HG02870 (cell line): ENCODE measurements at regions not wholly inside any gene's neighbourhood (a gene's known extent, or its start where the extent isn't known, plus 50 kb on each side); places are given as distances from the start of the nearest gene placed in this dataset.

ENCODE experiments used
- ATAC-seq: cut with Tn5 transposase; IDR thresholded peaks from one replicate; pipeline ENCODE4 v1.9.1; 2021; ENCODE audit warnings: mild to moderate bottlenecking, moderate library complexity; ENCODE audit not compliant: unreplicated experiment

DNA sequence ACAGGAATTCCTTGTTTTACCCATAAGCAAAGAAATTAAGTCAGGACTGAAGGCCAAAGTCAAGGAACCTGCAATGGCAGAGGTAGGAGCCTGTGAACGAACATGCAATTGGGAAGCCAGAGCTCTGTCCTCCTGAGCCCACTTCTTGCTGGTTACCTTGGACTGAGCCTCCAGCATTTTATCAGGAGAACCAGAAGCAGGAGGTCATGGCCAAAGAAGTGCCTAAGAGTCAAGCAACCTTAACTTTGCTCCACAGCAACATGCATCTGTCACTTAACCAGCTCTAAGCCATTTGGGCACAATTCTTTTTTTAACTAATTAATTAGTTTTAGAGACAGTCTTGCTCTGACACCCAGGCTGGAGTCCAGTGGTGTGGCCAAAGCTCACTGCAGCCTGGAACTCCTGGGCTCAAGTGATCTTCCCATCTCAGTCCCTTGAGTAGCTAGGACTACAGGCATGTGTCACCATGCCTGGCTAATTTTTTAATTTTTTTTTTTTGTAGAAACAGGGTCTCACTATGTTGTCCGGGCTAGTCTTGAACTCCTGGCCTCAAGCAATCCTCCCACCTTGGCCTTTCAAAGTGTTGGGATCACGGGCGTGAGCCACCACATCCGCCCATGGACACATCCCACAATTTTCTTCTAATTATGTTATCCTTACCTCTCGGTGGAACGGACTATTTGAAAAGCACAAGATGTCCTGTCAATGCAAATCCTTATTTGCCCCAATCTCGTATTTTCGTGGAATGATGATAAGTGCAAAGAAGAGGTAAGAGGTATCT is 334.2 kb downstream of the CD83 start:
- ATAC-seq: no peak

DNA sequence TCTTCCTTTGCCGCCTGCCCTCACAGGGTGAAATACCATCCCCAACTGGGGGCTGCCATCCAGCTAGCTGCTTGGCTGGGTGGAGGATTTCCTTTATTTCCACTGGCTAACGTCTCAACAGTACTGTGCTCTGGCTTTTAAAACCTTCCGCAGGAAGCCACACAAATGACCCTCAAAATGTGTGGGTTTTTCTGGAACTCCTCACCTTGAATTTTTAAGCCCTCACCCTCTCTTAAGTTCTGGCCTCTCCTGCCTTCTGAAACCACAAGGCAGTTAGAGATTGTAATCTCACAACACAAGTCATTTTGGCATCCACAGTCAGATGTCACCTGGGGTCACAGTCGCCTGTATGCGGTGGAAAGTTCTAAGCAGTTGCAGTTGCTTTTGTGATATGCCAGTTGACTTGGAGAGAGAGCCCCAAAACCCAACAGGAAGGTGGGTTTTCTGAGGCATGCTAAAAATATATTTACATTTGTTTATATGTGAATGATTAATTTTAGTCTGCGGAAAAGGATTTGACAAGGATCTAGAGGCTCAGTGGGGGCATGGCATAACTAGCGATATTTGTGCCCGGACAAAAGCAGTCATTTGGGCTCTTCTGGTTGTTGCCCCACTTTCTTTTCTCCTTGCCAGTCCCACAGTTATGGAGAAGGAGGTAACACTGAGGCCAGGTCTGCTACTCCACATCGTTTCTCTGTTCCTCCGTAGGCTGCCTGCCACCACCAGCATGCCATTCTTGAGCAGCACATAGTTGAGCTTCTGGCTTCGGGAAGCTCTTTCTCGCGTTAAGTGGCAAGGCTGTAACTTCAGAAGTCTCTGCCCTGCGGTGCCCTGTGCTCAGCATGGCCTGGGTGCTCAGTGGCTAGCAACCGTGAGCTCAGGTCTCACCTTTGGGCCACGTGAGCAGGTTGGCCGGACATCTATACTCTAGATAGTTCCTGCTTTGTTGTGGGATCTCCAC is 335.3 kb downstream of the CD83 start:
- ATAC-seq: no peak

DNA sequence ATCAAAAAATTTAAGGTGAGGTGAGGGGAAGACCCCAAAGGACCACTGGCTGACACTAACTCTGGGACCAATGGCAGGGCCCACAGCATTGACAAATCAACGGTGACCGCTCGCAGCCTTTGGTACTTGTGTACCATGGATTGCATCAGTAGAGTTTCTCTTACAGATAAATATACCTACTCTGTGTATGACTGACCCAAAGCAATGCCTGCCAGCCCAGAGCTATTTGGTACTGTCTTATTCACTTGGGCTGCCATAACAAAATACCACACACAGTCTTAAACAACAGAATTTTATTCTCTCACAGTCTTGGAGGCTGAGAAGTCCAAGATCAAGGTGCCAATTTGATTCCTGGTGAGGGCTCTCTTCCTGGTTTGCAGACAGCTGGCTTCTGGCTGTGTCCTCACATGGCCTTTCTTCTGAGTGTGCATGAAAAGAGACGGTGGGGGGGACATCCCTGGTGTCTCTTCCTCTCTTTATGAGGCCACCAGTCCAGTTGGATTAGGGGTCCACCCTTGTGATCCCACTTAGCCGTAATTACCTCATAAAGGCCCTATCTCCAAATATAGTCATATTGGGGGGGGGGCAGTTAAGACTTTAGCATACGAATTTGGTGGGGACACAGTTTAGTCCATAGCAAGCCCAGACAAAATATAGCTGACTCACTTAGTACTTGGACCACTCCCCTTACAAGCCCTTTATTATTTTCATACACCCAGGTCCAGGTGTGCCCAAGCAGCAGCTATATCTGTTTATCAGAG is 336.3 kb downstream of the CD83 start:
- ATAC-seq: no peak

DNA sequence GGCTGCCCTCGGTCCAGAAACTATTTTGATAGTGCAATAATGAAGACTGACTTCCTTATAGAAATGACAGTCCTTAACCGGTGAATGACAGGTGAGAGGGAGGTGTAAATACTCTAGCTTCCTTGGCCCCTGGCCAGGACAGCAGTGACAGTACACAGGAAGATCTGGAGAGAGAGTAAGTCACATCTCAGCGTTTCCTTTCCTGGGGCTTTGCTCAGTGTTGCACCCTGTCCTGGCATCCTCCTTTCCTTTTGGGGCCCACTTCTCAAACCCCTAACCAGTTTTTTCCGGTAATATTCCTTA is 336.9 kb downstream of the CD83 start:
- ATAC-seq: no peak

DNA sequence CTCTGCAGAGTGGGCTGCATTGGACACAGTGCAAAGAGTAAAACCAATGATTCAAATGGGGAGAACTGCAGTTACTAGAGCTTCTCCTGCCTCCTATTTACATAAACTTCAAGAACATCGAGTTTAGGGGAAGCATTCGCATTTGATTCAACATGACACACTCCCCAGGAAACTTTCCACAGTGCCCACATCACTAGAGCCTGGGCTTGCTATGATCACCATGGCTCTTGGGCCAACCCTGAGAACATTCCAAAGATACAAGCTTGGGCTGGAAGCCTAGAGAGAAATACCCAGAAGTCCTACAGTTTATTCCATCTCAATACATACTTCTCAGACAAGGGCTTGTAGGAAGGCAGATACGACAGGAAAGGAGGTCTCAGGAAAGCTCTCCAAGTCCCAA is 337.9 kb downstream of the CD83 start:
- ATAC-seq: no peak

DNA sequence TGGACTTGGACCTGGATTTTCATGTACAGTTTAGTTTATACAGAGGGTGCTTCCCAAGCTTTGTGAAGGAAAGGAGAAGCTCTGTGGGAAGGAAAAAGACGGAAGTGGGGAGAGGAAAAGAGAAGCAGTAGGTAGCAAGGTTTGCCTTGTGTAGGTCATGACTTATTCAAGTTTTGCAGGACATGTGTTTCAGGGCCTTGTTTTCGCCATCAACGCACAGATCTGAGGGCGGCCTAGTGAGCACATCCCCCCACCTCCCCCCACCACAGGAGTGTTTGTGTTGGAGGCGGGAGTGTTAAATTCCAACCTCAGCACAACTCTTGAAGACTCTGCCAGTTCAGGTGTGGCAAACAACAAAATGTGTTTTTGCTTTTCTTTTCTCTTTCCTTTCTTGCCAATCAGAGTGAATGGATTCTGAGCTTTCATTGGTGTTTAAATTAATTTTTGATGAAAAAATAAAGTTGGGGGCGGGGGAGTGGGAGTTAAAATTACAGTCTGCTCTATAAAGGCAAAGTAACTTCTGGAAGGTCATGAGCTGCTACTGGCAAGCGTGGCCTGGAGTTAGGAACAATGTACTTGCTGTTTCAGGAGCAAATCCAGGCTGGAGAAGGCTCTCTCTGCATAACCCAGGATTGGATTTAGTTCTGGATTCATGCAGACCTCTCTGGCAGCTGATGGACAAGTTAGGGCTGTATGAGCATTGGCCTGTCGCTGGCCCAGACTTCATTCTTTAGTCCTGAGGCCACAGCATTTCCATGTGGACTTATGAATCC is 338.5 kb downstream of the CD83 start:
- no peak for ATAC-seq

DNA sequence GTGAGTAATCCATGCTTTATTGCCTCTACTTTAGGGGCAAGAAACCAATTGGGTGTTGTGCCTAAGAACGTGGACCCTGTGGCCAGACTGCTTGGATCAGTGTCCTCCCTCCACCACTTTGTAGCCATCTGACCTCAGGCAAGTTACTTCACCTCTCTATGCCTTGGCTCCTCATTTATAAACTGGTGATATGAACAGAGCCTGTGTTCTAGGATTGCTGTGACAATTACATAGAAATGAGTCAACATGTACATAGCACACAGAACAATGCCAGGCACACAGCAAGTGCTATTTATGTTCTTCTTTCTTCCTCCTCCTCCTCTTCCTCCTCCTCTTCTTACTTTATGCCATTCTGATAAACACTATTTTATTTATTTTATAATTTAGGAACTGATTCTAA is 339.4 kb downstream of the CD83 start:
- no peak for ATAC-seq

DNA sequence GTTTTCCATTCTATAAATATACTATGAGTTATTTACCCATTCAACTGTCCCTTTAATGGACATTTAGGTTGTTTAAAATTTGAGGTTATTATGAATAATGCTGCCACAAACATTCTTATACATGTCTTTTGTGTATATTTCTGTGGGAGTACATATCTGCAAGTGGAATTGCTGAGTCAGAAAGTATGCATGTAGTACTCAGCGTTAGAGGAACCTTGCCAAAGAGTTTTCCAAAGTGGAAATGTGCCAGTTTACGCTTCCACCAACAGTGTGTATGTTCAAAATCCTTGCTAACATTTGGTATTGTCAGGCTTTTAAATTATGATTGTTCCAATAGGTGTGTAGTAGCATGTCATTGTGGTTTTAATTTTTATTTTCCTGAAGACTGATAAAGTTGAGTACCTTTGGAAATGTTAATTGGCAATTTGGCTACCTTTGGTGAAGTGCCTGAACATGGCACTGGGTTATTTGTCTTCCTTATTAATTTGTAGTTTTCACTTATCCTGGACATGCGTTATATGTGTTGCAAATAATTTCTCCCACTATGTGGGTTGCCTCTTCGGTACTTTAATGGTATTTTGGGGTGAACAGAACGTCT is 341.2 kb downstream of the CD83 start:
- no peak for ATAC-seq

DNA sequence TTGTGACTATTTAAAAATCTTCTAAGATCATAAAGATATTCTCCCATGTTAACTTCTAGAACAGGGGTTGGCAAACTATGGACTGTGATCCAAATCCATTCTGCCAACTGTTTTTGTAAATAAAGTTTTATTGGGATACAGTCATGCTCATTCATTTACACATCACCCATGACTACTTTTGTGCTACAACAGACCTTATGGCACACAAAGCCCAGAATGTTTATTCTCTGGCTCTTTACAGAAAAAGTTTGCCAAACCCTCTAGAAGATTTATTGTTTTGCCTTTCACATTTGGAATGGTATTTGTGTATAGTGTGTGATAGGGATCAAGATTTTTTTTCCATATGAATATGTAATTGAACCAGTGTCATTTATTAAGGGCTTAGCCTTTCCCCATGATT is 341.7 kb downstream of the CD83 start:
- ATAC-seq: no peak

DNA sequence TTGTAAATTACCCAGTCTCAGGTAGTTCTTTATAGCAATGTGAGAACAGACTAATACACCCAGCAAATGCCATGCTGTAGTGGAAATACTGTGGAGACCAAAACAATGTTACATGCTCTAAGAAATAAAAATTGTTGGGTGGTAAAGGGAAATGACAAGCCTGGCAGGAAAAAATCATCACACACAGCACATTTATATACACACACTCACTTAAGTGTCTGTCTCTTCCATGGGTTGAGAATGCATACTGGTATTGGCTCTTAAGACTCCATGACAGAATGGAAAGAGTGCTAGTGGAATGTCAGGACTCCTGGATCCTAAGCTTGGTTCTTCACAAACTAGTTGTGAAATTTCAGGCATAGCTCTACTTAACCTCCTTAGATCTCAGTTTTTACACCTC is 343.0 kb downstream of the CD83 start:
- ATAC-seq: no peak

DNA sequence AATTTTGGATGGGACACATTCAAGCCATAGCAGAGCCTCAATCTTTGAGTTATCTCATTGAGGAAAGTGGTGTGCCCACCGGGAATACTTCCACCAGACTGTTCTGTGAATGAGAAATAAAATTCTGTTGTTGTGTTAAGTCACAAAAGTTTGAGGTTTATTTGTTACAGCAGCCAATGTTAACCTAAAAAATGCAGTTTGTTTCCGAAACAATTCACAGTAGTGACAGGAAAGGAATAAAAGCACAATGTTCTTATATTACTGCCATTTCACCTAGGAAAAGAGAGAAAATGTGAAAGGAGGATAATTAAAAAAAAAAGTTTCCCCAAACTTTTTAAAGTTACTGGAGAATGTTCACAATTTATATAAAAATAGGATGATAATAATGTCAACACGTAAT is 344.6 kb downstream of the CD83 start:
- ATAC-seq: no peak

DNA sequence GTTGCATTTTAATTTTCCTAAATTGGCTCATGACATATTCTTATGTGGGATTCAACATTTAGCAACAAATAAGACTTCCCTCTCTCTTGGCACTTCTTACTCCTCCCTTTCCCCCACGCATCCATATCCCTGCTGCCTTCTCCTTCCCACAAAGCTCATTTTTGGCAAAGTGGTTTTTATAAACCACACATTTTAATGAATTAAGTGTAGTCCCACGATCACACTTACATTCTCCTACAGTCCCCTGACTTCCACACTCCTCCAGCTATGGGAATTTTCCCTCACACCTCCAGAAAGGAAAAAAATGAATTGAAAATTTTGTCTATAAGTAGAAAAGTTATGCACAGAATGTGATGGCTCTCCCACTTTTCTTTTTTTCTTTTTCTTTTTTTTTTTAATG is 345.0 kb downstream of the CD83 start:
- no peak for ATAC-seq

DNA sequence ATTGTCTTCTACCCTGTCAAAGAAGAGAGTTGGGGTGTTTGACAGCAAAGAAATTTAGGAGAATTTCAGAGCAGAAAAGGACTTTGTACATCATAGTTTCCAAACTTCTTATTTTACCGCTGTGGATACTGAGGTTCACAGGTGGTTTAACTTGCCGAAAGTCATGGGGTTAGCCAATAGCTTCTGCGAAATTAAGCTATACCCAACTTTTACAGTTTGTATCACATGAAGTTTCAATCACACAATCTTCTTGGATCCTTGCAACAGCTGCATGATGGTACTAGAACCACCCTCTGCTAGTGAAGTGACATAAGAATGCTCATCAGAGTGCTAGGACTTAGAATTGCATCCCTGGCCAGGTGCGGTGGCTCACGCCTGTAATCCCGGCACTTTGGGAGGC is 345.5 kb downstream of the CD83 start:
- ATAC-seq: no peak

DNA sequence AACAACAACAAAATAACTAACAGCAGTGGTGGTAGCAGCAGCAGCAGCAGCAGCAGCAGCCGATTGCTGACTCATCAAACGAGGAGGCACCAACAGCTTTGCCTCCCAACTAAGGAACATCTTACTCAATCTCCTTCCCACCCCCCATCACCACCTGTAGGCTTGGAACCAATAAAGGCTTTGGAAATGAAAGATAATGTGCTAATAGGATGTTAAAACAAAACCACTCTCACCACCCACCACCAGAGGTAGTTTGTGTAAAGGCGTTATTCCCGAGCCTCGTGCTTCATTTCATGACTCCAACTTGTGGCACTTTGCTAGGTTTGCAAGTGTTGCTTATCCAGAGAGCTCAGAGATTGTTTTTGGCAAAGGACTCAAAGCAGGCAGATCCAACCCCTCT is 346.5 kb downstream of the CD83 start:
- ATAC-seq: no peak

DNA sequence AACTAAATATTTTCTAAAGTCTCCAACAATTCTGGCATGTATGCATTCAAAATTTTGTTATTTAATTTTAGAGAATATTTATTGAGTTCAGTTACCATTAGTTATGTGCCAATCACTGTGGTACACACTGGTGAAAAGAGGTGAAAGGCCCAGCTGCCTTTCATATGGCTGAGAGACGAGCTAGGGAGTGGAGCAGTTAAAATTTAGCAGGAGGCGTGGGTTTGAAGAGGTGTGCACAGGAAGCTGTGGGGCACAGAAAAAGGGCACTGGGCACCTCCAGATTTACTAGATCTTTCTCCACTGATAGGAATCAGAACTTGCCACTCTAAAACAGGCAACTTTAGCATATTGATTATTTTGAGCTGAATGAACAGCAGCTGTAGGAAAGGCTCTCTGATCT is 347.1 kb downstream of the CD83 start:
- no peak for ATAC-seq

DNA sequence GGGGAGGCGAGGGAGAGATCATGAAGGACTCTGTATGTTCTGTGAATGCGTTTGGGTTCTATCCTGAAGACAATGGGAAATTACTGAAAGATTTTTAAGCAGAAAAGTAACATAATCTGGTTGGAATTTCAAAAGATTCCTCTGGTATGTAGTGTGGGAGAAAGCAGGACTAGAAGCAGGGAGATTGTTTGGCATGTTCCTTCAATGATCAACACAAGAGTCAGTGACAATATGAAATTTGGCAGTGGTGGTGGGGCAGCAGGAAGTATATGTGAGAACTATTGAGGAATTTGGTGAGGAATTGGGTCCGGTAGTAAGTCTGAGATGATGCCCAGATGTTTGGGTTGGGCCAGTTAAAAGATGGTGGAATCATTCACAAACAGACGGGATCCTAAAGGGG is 348.7 kb downstream of the CD83 start:
- no peak for ATAC-seq

DNA sequence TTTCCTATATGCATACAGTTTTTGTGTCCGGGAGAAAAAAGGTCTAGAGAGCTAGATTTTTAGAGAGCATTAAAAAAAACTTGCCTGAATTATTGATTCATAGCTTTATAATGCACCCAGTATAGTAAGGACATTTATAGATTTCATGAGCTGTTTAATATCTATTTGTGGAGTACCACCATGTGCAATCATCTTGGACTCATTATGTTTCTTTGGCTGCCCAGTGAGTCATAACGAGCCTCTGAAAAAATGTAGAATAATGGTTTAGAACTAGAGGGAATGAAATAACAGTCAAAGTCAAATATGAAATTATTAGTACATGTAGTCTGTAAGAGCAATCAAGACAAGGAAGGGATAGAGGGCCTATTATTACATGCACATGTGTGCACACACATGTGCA is 350.0 kb downstream of the CD83 start:
- ATAC-seq: no peak

DNA sequence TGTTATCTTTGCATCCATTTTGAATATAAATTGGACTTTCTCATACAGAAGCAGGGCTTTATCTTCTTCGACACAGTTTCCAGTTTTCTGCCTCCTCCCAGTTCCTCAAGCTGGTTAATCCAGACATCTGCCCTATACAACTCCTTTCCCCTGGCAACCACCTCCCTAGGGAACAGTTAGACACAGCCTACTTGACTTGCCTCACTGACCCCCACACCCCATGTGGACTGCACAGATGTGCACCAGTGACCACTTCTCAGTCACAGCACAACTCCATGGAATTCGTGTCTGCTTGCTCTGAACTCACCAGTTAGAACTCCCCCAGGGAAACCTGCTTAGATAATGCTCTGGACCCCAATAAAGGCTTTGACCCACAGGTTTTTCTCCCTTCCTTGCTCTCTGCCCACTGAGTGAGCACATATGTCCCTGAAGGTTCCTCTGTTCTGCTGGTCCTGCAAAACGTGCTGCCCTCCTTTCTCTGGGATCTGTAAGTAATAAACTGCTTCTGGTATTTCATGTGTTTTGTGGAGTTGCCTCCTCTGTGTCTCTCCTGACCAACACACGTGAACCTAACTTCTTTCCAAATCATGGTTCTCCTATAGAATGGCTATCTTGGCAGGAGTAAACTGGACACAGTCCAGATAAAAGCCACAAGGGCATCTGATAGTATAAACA is 351.2 kb downstream of the CD83 start:
- no peak for ATAC-seq

DNA sequence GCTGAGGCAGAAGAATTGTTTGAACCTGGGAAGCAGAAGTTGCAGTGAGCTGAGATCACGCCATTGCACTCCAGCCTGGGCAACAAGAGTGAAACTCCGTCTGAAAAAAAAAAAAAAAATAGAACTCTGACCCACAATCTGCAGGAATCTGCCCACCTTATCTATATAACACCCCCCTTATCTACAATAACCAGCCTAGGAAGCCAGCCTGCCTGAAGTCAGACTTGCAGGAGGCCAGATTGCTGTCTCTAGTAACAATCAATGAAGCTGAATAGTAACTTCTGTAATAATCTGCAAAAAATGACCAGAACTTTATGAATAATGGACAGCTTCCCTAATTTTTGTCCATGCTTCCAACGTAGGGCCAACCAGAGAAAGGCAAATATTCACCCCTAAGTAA is 352.5 kb downstream of the CD83 start:
- no peak for ATAC-seq

DNA sequence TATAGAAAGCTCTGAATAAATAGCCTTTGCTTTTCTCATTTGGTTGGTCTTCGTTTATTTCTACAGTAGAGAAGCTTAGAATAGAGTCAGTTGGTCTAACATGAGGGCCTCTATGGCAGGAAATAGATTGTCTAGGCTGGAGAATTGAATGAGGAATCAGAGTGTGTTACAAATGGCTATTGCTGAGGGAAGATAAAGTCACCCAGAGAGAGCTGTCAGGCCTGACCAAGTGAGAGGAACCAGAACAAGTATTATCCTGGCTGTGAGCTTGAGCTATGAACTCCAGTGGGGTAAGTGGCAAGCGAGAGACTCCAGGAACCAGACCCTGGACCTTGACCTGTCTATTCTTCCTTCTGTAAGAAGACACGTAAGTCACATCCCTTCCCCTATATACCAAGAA is 353.1 kb downstream of the CD83 start:
- ATAC-seq: no peak
